SU-DHL-6 (cell line): ENCODE measurements at regions not wholly inside any gene's neighbourhood (a gene's known extent, or its start where the extent isn't known, plus 50 kb on each side); places are given as distances from the start of the nearest gene placed in this dataset.
"Not testable (repeated sequence)": the region's sequence is repeated elsewhere in the genome, so short reads cannot be mapped to it uniquely, and the experiment has no call there.

ENCODE experiments used
- H2AFZ ChIP-seq: fragments of 200-600 bp; sonication (generic); 2 replicates; pipeline ENCODE4 v1.6.1; 2014; ENCODE audit warnings: low read depth, mild to moderate bottlenecking, moderate library complexity, mixed read lengths, antibody characterized with exemption, low read length; ENCODE audit not compliant: severe bottlenecking
- H3F3A ChIP-seq: fragments of 200-600 bp; shearing (Covaris generic); 2 replicates; pipeline ENCODE4 v1.6.0; 2016; ENCODE audit warnings: antibody characterized with exemption, mild to moderate bottlenecking; ENCODE audit not compliant: insufficient read depth
- H3K27ac ChIP-seq: fragments of 200-600 bp; sonication (generic); 2 replicates; pipeline ENCODE4 v1.5.1; 2016; ENCODE audit warnings: low read depth, mild to moderate bottlenecking, low read length, moderate library complexity, mixed read lengths
- H3K27me3 ChIP-seq: fragments of 200-600 bp; sonication (generic), shearing (Covaris generic); 2 replicates; pipeline ENCODE4 v1.6.0; 2014; ENCODE audit warnings: mild to moderate bottlenecking, low read length
- H3K36me3 ChIP-seq: fragments of 200-600 bp; sonication (generic); 2 replicates; pipeline ENCODE4 v1.6.1; 2014; ENCODE audit warnings: mild to moderate bottlenecking, low read length, mixed read lengths
- H3K4me2 ChIP-seq: fragments of 300-600, 200-600 bp; shearing (Covaris generic), sonication (generic); 2 replicates; pipeline ENCODE4 v1.6.0; 2014; ENCODE audit warnings: low read length, low read depth, mild to moderate bottlenecking; ENCODE audit not compliant: poor library complexity, severe bottlenecking
- H3K4me3 ChIP-seq: fragments of 200-600 bp; sonication (generic); 2 replicates; pipeline ENCODE4 v1.5.1; 2014; ENCODE audit warnings: antibody characterized with exemption, low read length, mild to moderate bottlenecking, mixed read lengths; ENCODE audit not compliant: insufficient read depth, poor library complexity, severe bottlenecking
- H3K79me2 ChIP-seq: fragments of 200-600 bp; sonication (generic); 2 replicates; pipeline ENCODE4 v1.6.1; 2014; ENCODE audit warnings: mild to moderate bottlenecking, low read length, moderate library complexity; ENCODE audit not compliant: insufficient read depth
- H3K9ac ChIP-seq: fragments of 200-600 bp; sonication (generic); 2 replicates; pipeline ENCODE4 v1.7.0; 2014; ENCODE audit warnings: mild to moderate bottlenecking, low read length
- H3K9me2 ChIP-seq: fragments of 200-600 bp; sonication (generic); replicated peaks from 2 replicates; pipeline ENCODE4 v1.6.1; 2014; ENCODE audit warnings: low read length; ENCODE audit not compliant: insufficient read depth
- H3K9me3 ChIP-seq: fragments of 200-600 bp; sonication (generic); 2 replicates; pipeline ENCODE4 v1.6.1; 2014; ENCODE audit warnings: low read length, mixed read lengths; ENCODE audit not compliant: insufficient read depth
- H4K20me1 ChIP-seq: fragments of 200-600 bp; sonication (generic); 2 replicates; pipeline ENCODE4 v1.6.1; 2014; ENCODE audit warnings: low read depth, mild to moderate bottlenecking, antibody characterized with exemption, low read length, moderate library complexity, mixed read lengths

DNA sequence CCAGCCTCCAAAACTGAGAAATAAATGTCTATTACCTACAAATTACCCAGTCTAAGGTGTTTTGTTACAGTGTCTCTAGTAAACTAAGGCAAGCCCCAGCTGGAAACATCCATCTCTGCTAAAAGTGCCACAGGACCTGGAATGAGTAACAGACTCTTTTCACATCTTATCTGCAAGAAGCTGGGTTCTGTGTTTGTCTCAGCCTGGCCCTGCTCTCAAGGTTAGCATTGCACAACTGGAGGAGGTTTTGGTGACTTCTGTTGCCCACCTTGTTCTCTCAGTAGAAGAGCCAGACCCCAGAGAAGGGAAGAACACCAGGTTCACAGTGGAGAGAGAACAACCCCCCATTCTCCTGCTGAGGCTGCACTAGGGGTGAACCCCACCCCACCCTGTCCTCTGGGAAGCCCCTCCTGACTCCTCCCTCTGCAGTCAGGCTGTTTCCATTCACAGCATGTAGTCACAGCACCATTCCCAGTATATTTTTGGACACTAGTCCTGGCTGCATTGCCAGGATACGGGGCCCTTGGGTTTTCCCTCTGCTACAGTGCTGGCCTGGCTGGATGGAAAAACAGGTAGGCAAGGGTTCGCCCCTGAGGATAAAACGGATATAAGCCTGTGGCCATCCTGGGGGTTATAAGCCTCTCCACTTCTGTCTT lies 280.0 kb downstream of the BCL2L11 start:
- H3K4me3 ChIP-seq, H3K9me3 ChIP-seq, H3K4me2 ChIP-seq, H3F3A ChIP-seq, H3K27ac ChIP-seq, H3K36me3 ChIP-seq, H2AFZ ChIP-seq, H3K27me3 ChIP-seq, H3K9ac ChIP-seq, H3K9me2 ChIP-seq, H4K20me1 ChIP-seq, H3K79me2 ChIP-seq: not testable (repeated sequence)

GRCh38 chr2:111401270-111402140 lies 280.8 kb downstream of the BCL2L11 start:
- not testable (repeated sequence) for H4K20me1 ChIP-seq, H3F3A ChIP-seq, H3K4me2 ChIP-seq, H2AFZ ChIP-seq, H3K36me3 ChIP-seq, H3K79me2 ChIP-seq, H3K9ac ChIP-seq, H3K27me3 ChIP-seq, H3K9me3 ChIP-seq, H3K9me2 ChIP-seq, H3K4me3 ChIP-seq, H3K27ac ChIP-seq

DNA sequence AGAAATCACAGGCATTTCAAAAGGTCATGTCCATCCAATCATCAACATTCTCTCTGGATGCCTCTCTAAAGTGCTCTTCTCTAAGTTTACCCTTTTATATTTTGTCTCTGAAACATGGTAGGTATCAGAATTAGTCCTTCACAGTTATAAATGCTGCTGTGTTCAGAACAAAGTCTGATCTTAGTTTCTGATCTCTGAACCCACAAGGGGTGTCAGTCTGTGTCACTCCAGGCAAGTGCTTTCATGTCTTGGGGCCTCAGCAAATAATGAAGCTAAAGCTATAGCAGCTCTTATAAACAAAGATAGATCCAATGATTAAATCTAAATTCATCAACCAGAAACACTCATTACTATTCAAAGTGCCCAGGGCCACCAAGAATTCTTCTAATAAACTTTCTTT lies 281.7 kb downstream of the BCL2L11 start:
- H3F3A ChIP-seq, H3K9me3 ChIP-seq, H3K4me2 ChIP-seq, H3K4me3 ChIP-seq, H3K27ac ChIP-seq, H3K36me3 ChIP-seq, H3K79me2 ChIP-seq, H3K9me2 ChIP-seq, H4K20me1 ChIP-seq, H3K27me3 ChIP-seq, H2AFZ ChIP-seq, H3K9ac ChIP-seq: not testable (repeated sequence)

DNA sequence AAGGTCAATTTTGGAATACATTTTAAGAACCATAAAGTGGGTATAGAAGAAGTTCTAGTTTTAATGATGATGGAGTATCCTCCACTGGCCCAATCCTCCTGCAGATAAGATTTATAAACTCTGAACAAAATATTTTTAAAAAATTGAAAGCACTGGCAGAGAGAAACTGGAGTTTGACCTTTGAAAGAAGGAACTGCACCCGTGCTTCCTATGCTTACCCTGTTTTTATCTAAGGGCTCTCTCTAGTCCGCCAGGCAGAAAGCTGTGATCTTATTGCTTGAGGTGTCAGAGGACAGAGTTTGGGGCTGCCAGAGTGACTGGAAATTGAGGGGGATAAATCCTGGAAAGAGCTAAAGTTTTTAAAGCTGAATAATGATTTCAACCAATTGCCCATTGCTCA lies 282.6 kb downstream of the BCL2L11 start:
- not testable (repeated sequence) for H3K36me3 ChIP-seq, H3K27ac ChIP-seq, H3K9me2 ChIP-seq, H3K9ac ChIP-seq, H3K4me2 ChIP-seq, H3K9me3 ChIP-seq, H3K27me3 ChIP-seq, H3K4me3 ChIP-seq, H3F3A ChIP-seq, H3K79me2 ChIP-seq, H4K20me1 ChIP-seq, H2AFZ ChIP-seq

GRCh38 chr2:111406616-111407015 lies 285.9 kb downstream of the BCL2L11 start:
- not testable (repeated sequence) for H3K9me3 ChIP-seq, H3K9me2 ChIP-seq, H3K4me2 ChIP-seq, H3K36me3 ChIP-seq, H2AFZ ChIP-seq, H3K79me2 ChIP-seq, H3K9ac ChIP-seq, H4K20me1 ChIP-seq, H3K27ac ChIP-seq, H3K27me3 ChIP-seq, H3K4me3 ChIP-seq, H3F3A ChIP-seq

DNA sequence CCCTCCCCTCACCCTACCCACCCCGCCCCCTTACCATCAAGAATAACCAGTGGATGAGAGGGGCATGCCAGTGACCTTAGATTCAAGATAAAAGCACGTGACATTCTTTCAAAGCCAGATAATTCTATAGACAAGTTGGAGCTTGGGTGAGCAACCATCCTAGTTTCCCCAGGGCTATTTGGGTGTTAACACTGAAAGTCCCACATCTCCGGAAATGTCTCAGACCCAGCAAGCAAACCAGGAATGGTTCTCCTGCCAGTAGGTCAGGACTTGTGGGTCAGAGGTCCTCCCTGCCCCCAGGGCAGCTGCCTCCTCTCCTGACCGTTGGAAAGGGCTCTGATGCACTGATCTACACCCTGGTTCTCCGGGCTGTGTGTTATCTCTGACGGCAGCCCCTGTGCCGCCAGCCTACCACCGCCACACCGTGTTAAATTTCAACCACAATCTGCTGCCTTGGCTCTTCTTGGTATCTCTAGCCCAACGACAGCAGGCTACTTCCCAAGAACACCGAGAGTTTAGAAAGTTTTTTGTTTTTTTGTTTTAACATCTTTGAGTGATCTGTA lies 287.0 kb downstream of the BCL2L11 start:
- H3K9ac ChIP-seq, H3K27me3 ChIP-seq, H2AFZ ChIP-seq, H3K9me3 ChIP-seq, H3K27ac ChIP-seq, H3K79me2 ChIP-seq, H3K4me3 ChIP-seq, H3F3A ChIP-seq, H3K9me2 ChIP-seq, H3K36me3 ChIP-seq, H4K20me1 ChIP-seq, H3K4me2 ChIP-seq: not testable (repeated sequence)

GRCh38 chr2:111410868-111411406 lies 290.2 kb downstream of the BCL2L11 start:
- not testable (repeated sequence) for H3K9ac ChIP-seq, H3K27me3 ChIP-seq, H3K36me3 ChIP-seq, H3K27ac ChIP-seq, H3K9me2 ChIP-seq, H3K4me2 ChIP-seq, H4K20me1 ChIP-seq, H3K4me3 ChIP-seq, H2AFZ ChIP-seq, H3F3A ChIP-seq, H3K79me2 ChIP-seq, H3K9me3 ChIP-seq
